HG03469 (cell line): ENCODE measurements at regions not wholly inside any gene's neighbourhood (a gene's known extent, or its start where the extent isn't known, plus 50 kb on each side); places are given as distances from the start of the nearest gene placed in this dataset.
"Not testable (repeated sequence)": the region's sequence is repeated elsewhere in the genome, so short reads cannot be mapped to it uniquely, and the experiment has no call there.

Experiments used
- ATAC-seq: cut with Tn5 transposase; IDR thresholded peaks from one replicate; pipeline ENCODE4 v1.9.1; 2021; ENCODE audit warnings: mild to moderate bottlenecking, moderate library complexity, moderate number of reproducible peaks; ENCODE audit not compliant: unreplicated experiment

DNA sequence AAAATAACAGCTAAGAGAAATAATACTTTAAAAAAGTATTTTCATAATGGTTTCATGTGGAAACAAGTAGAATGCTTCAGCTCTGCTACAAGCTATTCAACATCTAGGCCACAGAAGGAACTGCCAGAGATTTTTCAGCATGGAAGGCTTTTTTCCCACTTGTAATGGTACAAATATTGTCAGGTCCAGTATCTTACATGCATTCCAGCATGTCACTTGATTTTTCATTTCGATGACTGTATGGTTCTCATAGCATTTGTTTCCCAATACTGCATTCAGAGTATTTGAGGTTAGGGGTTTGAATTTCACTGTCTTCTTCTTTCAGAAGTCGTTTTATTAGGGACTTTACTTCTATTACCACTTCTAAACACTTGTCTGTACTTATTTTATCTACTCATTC, 1701.5 kb upstream of the FLRT2 start:
- ATAC-seq = no peak

DNA sequence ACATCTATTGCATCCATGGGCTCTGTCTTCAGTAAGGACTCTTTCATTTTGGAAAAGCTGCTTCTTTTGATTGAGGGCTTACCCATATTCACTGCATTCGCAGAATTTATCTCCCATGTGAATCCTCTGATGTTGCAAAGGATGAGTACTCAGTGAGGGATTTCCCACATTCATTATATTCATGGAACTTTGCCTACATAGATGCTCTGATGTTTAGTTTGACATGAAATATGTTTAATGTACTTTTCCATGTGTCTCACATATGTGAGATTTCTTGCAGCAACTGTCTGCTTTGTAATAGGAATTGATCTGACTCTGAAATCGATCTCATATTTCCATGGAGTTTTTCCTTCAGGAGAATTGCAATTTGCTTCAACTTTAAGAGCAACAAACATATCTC, 1699.6 kb upstream of the FLRT2 start:
- ATAC-seq = no peak

DNA sequence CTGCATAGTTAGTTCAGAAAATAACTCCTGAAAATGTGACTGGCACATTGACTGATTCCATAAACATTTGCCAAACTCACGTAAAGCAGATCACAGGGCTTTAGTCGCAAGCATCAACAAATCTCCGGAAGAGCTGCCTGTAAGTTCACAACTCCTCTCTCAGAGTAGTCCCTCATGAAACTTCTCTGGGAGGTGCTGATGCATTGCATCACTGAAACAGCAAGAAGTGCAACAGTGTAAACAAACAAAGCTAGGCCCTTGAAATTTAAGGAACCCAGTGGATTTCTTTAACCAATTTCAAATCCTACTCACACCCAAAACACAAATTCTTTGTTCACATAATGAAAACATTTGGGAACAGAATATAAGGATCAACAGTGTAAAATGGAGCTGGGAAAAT, 1691.7 kb upstream of the FLRT2 start:
- ATAC-seq = no peak

DNA sequence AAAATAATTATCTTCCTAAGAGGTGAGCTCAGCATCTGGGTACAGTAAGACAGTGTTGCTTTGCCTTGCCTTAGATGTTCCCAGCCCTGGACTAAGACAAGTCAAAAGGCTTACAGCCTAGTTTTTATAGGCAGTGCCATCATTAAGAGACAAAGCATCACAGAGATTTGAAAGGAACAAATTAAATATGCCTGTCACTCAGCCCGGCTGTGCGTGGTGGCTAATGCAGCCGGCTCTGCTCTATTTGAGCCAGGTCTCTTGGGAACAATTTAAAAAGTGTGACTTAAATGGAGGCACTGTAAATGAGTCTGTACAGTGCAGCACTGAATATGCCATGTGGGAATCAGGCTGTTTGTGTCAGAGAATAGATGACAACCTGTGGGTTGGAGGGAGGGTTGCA, 1687.4 kb upstream of the FLRT2 start:
- ATAC-seq = no peak

DNA sequence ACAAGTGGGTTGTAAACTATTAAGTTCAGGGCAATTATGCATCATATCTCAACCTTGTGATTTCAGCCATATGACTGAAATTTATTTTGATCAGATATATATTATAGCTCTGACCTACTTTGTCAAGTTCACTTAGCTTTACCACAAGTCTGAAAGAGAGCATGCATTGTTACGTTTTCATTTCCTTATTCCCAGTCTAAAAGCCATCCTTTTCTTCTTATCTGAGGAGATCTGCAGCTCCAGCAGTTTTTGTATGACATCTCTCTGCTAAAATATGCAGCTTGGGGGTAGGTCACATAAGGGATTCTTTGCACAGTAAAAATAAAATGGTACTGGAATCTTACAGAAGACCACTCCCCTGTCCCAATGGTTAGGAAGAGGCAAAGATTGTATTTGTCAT, 1682.8 kb upstream of the FLRT2 start:
- ATAC-seq = no peak

DNA sequence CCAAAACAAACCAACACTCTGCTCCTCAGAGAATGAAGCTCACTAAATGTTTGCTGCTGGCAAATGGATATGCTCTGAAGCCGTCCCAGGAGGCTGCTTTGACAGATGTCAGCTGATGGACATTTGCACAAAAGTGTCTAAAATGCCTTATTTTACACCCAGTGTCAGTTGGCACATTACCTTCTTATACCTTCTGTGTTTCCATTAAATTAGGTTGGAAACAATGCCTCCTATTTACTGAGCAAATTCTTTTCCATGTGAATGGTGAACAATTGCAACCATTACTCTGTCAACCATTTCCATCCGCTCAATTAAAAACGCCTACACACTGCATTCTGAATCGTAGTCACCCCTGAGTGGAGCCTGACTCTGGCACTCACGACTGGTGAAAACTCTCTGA, 1679.9 kb upstream of the FLRT2 start:
- no peak for ATAC-seq

DNA sequence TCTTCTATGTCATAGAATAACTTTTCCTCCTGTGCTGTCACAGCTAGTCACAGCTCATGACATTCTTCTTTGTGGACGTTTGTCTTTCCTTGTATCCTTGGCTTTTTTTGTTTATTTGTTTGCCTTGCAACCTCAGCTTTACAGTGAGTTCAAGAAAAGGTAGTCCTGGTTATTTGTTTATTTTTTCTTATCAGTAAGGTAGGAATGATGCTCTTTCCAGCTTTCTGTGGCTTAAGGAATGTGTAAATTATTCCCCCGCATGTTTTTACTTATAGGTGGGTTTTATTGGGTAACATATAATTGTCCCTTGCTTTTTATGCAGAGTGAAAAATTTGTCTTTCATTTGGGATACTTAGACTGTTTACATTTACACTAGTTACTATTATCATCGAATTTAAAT, 1673.6 kb upstream of the FLRT2 start:
- ATAC-seq = no peak

DNA sequence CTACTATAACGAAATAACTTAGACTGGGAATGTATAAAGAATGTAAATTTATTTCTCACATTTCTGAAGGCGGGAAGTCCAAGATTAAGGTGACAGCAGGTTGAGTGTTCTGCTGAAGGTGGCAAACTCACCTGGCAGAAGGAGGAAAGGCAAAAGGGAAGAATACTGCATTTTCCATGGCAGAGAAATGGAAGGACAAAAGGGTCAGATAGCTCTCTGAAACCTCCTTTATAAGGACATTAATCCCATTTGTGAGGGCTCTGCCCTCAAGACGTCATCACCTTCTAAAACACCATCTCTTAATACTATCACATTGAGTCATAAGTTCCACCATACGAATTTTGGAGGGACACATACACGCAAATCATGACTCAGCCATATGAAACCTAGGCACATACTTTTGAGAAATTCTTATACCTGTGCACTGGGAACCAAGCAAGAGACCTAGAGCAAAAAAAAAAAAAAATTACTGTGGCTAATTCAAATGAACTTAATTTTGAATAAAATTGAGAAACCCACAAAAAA, 1669.3 kb upstream of the FLRT2 start:
- no peak for ATAC-seq

DNA sequence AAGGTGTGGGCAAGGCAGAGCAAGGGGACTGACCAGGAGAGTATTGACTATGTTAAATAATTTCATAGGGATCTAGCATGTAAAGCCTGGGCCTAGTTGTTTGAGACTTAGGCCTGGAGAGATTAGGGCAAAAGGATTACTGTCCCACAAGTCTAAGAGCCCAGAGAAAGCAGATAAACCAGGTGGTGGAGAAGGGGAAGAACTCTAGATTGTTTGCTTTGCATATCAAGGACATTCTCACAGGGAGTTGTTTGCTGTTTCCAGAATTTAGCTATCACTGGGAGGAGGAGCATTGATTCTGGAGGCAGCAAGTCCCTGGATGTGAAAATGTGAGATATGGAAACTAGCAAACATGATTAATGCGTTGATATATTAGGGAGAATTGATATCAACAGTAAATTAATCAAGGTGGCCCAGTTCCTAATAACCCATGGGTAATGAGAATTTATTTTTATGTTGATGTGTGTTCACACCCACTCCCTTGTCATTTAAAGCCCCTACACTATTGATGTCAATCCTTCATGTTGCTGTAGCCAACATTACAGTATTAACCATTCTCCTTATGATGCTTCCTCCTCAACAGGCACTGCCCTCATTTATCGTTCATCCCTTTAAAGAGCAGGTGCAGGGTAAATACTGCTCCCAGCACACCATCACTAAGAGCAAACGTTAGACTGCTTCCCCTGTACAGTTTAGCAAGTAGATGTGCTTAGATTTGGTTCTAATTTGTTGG, 1666.7 kb upstream of the FLRT2 start:
- no peak for ATAC-seq

DNA sequence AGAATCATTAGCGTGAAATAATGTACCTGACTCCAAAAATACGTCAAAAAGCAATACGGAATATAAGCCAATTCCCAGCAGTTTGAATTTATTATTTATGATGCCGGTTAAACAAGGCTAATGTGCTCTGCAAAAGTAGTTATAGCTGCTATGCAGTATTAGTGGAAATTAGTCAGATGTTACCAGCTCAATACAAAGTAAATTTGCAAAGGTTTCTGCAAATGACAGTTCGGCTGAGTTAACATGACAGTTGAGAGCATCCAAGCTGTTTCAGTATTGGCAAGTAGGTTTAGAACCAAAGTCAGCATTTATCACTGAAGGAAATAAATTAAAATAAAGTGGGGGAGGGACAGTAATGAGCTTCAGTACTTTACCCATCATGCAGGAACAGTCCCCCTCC, 1665.8 kb upstream of the FLRT2 start:
- ATAC-seq = no peak

DNA sequence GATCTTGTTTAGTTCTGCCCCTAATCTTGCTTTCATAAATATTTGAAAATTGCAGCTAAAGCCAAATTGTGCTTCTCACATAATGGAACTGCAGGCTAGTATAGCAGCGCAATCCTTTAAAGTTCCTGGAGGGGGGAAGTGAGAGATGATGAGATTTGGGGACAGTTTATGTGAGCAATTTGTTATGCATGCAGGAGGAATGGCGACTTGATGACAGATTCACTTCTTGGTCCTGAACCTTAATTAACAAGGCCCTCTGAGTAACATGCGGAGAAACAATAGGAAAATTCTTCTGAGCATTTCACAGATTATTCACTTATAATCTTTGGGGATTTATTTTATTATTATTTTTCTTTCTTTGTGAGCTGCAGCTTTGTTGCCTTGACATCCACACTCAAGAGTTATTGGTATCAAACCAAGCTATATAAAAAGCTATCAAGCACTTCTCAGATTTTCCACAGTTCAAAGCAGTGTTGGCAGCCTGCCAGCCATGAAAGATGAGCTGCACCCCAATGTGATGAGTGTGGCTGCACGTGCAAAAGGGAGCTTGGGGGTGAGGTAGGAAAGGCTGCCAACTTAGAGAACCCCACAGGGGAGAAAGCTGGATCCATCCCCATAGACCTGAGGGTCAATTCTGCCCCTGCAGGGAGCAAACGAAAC, 1662.2 kb upstream of the FLRT2 start:
- ATAC-seq = no peak

DNA sequence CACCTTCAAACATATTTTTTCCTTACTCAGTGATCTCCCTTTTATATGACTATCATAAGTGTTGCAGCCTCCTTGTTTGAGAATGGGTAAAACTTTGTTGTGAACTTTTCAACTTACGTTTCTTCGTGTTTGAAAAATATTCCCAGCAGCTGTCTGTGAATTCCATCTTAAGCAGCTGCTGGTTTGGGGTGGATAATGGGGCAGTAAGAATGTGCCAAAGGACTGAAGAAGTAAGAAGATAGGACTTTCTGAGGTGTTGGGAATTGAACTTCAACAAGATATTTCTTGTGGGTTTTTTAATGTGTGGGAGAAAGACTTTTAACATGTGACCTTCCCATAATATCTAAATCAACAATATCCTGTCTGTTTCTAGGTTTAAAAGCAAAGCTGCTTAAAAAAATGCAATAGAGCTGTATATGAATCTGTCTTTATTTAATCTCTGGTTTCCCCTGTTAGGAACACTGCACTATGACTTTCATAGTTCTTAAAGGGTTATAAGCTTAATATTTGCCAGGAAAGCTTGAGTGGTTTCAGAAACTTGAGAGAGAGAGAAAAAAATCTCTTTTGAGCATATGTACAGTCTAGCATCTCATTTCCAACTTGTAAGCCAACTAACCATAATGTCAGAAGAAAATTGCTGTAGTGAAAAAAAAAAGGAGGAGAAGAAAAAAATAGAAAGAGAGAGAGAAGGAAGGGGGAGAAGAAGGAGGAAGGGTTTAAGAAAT, 1659.2 kb upstream of the FLRT2 start:
- no peak for ATAC-seq

DNA sequence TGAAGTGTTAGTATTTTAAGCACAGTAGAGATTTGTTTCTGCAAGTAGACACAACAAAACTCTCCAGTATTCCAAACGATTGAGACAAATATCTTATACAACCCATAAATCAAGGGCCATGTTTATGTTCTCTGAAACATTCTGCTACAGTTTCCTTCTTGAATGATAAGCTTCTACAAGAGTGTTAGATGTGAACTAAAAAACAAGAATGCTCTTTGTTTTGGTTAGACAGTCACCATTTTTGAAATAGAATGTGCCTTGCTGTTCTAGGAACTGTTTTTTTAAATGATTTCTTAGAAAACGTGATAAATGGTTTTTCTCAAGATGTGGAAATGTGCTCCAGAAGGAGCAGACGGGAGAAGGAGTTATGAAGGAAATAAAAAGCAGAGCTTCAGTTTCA, 1656.3 kb upstream of the FLRT2 start:
- ATAC-seq = no peak

DNA sequence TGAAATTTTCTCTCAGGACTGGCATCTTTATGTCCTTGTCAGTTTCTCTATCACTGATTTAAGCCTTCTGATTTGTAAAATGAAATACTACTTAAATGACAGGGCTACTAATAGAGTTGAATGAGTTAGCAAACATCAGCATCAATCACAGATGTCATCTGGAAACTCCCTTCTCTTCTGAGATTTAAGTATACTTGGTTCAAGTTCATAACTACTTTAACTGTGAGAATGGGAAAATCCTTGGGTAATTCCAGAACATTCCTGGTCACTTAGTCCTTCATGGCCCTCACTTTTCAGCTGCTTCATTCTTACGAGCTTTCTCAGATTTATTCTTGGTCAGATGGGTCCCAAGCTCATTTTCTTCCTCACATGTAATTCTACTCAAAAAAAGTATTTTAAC, 1655.3 kb upstream of the FLRT2 start:
- no peak for ATAC-seq

DNA sequence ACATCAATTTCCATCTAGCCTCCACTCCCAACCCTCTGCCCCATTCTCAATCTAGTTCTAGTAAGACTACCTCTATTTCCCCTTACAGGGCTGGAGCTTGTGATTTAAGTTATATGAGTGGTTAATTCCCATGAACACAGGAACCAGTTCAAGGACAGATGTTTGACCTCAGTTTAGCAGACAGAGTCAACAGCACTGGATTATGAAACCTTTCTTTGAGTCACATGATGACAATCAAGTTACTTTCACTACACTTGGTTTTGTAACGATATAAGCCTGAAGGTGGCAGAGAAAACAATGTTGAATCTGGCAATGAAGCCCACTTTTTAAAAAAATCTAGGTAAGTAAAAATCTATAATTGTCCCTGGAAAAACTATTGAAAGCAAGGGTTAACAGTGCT, 1646.2 kb upstream of the FLRT2 start:
- ATAC-seq = no peak

DNA sequence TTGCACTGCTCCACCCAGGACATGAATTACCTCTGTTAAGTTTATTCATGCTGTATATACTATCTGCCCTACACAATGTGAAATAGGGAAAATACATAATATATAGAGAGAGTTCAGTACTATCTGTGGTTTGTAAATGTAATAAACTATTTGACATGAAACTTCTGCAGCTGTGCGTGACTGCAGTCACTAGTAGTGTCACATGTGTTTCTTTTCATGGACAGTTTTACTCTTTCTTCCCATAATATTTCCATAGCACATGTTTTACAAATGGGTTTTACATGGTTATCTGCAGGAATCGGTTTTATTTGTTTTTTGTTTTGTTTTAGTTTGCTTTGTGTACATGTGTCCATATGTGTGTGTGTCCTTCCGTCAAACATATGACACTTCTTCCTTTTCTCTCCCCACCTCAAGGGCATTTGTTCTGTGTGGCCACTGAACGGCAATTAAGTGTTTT, 1644.1 kb upstream of the FLRT2 start:
- ATAC-seq = no peak

DNA sequence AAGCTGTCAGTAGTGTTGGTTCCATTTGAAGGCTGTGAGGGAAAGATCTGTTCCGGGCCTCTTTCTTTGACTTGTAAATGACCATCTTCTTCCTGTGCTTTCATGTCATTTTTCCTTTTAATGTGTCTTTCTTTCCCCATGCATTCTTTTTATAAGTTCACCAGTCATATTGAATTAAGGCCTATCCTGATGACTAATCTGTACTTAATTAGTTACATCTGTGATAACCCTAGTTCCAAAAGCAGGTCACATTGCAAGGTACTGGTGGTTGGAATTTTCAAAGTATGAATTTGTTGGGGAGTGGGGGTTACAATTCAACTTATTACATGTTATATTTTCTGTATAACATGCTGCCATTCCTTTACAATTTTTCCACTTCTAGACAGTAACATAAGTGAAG, 1642.1 kb upstream of the FLRT2 start:
- ATAC-seq = no peak

DNA sequence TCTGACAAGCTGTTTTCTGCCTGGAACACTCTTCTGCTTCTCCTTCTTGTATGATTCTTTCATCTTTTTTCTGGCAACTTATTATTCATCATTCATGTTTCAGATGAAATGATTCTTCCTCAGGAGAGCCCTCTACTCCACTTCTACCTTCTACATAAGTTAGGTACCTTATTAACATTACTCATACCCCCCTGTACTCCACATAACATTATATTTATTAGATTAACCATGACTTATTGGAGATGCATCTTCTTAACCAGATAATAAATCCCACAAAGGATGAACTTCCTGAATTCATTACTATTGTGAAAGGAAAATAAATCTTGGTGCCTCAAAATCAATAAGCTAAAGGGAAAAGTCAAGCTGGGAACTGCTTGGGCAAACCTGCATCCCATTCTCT, 1636.5 kb upstream of the FLRT2 start:
- ATAC-seq = no peak

DNA sequence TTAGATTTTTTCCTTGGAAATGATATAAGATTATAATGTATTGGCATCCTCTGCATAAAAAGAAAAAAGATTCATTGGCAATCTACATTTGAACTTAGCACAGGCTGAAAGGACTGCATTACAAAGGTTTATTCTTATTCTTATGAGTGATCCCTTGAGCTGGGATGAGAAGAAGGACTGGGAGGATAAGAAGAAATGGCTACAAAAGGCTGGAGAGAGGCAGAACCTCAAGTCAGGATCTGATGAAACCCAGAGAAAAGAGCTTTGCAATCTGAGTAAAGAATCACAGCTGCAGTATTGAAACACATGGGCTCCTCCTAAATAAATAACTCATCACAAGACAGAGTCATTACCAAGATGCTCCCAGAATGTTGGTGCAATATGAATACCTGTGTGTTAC, 1635.4 kb upstream of the FLRT2 start:
- no peak for ATAC-seq

DNA sequence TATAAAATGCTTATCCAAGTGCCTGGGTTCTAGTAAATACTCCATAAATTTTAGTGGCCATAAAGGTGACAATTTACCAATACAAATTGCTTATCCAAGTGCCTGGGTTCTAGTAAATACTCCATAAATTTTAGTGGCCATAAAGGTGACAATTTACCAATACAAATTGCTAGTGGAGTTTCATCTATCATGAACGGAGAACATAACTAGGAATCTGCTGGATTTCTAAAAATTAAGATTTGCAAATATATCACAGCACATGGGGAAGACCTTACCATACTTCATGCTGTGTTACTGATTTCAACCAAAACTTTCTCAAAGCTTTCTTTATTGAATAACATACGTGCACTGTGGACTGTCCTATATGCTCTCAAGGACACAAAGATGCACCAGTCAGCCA, 1631.4 kb upstream of the FLRT2 start:
- ATAC-seq = not testable (repeated sequence)

DNA sequence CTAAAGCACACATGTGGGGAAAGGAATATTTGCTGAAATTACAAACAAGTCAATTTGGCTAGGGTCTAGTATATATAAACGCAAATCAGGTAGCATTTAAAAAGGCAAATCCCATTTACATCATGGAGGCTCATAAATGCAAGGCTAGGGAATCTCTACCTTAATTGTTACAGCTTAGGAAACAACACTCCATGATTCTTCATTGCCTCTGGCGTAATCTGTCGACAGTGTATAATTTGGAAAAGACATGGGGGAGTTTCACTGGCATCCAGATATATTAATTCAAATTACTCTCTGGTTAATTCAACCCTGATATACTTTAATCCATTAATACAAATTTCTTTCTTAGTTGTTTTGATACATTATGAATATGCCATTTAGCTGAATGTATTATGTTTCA, 1630.2 kb upstream of the FLRT2 start:
- ATAC-seq = no peak

DNA sequence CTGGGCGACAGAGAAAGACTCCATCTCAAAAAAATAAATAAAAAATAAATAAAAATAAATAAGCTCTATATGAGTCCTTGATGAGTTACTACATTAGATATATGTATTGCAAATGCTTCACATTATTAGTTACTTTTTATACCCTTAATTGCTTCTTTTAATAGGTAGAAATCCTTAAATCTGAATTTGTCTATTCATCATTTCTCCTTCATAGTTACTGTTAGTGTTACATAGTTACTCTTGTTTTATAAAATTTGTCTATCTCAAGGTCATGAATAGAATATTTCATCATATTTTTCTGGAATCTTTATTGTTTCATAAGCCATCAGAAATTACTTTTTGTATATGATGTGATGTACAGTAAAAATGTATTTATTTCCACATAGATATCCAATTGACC, 1624.8 kb upstream of the FLRT2 start:
- no peak for ATAC-seq
